ENCODE measurements at regions not wholly inside any gene's neighbourhood (a gene's known extent, or its start where the extent isn't known, plus 50 kb on each side); places are given as distances from the start of the nearest gene placed in this dataset.

DNA sequence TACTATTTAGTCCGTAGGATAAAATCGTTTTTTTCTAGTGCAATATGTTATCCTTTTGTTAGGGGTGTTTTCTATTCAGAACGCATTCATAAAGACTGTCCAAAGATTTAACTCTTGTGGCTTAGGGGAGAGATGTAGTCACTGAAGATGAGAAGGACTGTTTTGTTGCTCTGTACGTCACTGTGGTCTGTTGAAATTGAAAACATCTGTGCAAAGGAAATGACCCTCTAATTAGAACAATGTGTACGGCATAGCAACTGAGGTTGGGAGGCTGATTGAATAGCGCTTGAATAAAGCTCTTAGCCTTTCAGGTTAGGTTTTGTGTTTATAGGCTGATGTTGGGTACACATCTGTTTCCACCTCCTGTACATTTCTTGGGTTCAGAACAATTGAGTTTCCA is 453.4 kb upstream of the AKR1E2 start:
- no peak for TF ChIP-seq POLR2A (IDR thresholded peaks at IDR 0.05)
- TF ChIP-seq, protein P1, sequence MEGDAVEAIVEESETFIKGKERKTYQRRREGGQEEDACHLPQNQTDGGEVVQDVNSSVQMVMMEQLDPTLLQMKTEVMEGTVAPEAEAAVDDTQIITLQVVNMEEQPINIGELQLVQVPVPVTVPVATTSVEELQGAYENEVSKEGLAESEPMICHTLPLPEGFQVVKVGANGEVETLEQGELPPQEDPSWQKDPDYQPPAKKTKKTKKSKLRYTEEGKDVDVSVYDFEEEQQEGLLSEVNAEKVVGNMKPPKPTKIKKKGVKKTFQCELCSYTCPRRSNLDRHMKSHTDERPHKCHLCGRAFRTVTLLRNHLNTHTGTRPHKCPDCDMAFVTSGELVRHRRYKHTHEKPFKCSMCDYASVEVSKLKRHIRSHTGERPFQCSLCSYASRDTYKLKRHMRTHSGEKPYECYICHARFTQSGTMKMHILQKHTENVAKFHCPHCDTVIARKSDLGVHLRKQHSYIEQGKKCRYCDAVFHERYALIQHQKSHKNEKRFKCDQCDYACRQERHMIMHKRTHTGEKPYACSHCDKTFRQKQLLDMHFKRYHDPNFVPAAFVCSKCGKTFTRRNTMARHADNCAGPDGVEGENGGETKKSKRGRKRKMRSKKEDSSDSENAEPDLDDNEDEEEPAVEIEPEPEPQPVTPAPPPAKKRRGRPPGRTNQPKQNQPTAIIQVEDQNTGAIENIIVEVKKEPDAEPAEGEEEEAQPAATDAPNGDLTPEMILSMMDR (IDR thresholded peaks at IDR 0.05), result no peak

Measured in testis (tissue), 2 donors.